ENCODE measurements at regions not wholly inside any gene's neighbourhood (a gene's known extent, or its start where the extent isn't known, plus 50 kb on each side); places are given as distances from the start of the nearest gene placed in this dataset.

DNA sequence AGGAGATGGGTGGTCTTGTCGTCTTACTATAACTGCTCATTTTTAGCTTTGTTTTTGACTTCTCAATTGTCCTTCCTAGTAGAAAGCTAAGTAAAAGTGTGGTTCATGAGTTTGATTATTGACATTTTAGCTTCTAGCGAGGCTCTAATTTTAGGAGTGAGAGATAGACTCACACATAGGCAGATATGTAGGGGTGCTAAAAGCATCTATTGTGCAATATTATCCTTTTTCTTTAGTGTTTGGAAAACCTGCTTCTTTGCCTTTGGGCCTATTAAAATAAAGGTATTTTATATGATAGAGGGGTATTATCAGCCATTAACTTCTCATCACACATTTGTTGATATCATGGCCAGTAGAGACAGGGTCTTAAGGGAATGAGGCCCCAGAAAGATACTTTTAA is 195.3 kb downstream of the SPRY1 start:
- no peaks in the 10 kb centered on the region for H3K9me3 ChIP-seq
- DNase-seq = no peak
- intact Hi-C loops (cut with DNase I) = no loop called here
- H3K4me1 ChIP-seq = peaks cover 0 to 18% (median 6%) of the 10 kb centered on the region in 3 donors
- WGBS, 2 donors = 90 to 95% methylated on average over 2 of the region's 2 CpGs
- TF ChIP-seq, protein P1, sequence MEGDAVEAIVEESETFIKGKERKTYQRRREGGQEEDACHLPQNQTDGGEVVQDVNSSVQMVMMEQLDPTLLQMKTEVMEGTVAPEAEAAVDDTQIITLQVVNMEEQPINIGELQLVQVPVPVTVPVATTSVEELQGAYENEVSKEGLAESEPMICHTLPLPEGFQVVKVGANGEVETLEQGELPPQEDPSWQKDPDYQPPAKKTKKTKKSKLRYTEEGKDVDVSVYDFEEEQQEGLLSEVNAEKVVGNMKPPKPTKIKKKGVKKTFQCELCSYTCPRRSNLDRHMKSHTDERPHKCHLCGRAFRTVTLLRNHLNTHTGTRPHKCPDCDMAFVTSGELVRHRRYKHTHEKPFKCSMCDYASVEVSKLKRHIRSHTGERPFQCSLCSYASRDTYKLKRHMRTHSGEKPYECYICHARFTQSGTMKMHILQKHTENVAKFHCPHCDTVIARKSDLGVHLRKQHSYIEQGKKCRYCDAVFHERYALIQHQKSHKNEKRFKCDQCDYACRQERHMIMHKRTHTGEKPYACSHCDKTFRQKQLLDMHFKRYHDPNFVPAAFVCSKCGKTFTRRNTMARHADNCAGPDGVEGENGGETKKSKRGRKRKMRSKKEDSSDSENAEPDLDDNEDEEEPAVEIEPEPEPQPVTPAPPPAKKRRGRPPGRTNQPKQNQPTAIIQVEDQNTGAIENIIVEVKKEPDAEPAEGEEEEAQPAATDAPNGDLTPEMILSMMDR (IDR thresholded peaks at IDR 0.05) = no peak
- TF ChIP-seq POLR2A (IDR thresholded peaks at IDR 0.05) = no peak
- H3K27me3 ChIP-seq = no peaks in the 10 kb centered on the region
- H3K27ac ChIP-seq = no peak overlapping the region
- H3K36me3 ChIP-seq = no peaks in the 10 kb centered on the region
- H3K4me3 ChIP-seq = no peak overlapping the region

DNA sequence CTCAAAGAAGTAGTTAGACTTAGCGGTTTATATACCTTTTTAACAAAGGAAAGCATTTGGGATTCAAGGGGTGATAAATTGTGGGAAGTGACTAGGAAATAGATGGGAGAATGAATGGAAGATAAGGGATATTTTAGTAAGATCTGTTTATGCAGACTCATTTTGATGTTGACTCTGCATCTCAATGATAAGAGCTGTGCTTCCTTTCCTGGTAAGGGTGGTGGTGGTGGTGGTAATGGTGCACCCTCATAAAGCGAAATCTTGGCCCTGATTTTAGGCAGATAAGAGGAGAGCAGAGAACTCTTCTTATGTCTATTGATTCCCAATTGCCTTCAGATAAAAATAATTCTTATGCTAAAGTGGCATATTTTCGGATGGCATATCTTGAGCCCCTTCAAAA is 197.1 kb downstream of the SPRY1 start:
- H3K4me3 ChIP-seq = no peak overlapping the region
- TF ChIP-seq POLR2A (IDR thresholded peaks at IDR 0.05) = no peak
- TF ChIP-seq, protein P1 (IDR thresholded peaks at IDR 0.05) = no peak
- H3K9me3 ChIP-seq = no peaks in the 10 kb centered on the region
- H3K36me3 ChIP-seq = no peaks in the 10 kb centered on the region
- intact Hi-C loops (cut with DNase I) = no loop called here
- no peak for DNase-seq
- WGBS, 2 donors = 84% methylated on average over 3 of the region's 3 CpGs
- peaks cover 0 to 3% (median 0%) of the 10 kb centered on the region in 3 donors for H3K4me1 ChIP-seq
- no peaks in the 10 kb centered on the region for H3K27me3 ChIP-seq
- H3K27ac ChIP-seq = no peak overlapping the region

DNA sequence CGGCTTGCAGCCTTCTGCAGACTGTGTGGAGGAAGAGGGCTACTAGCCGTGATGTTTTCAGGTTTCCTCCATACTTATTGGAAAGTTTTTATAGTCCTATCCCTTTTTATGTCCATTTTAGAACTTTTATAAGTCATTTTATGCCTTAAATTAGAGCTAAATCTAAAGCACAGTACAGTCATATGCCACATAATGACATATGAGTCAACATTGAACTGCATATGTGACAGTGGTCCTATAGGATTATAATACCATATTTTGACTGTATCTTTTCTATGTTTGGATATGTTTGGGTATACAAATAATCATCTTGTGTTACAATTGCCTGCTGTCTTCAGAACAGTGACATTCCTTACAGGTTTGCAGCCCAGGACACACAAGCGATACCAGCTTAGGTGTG is 200.2 kb downstream of the SPRY1 start:
- intact Hi-C loops (cut with DNase I) = no loop called here
- Histone ChIP-seq H3K36me3 (no peaks in the 10 kb centered on the region), H3K4me3 (no peak overlapping the region), H3K27me3 (no peaks in the 10 kb centered on the region), H3K27ac (no peak overlapping the region), H3K9me3 (no peaks in the 10 kb centered on the region), H3K4me1 (peaks cover 5 to 20% (median 10%) of the 10 kb centered on the region in 3 donors)
- WGBS, 2 donors = 87 to 90% methylated on average over 3 of the region's 3 CpGs
- no peak for DNase-seq
- TF ChIP-seq, protein P1 (IDR thresholded peaks at IDR 0.05) = no peak
- TF ChIP-seq POLR2A (IDR thresholded peaks at IDR 0.05) = no peak

DNA sequence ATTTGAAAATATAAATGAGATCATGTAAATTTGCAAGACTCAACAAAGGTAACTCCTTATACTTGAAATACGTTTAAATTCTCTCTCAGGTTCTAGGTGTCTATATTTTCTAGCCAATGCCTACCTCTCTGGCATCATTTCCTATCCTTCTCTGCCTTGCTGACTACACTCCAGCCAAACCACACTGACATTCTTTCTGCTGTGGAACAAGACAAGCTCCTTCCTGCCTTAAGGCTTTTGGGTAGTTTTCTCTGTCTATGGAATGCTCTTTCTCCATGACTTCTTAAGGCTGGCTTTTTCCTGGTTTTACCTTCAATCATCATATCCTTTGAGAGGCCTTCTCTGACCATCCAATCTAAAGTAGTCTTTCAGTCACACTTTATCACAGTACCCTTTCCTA is 201.0 kb downstream of the SPRY1 start:
- H3K4me1 ChIP-seq = peaks cover 5 to 20% (median 10%) of the 10 kb centered on the region in 3 donors
- WGBS, 2 donors = 45 to 46% methylated on average over 1 of the region's 1 CpG
- no peaks in the 10 kb centered on the region for H3K9me3 ChIP-seq
- no peak overlapping the region for H3K27ac ChIP-seq
- intact Hi-C loops (cut with DNase I) = no loop called here
- no peak overlapping the region for H3K4me3 ChIP-seq
- H3K27me3 ChIP-seq = no peaks in the 10 kb centered on the region
- DNase-seq = no peak
- no peaks in the 10 kb centered on the region for H3K36me3 ChIP-seq
- TF ChIP-seq, protein P1 (IDR thresholded peaks at IDR 0.05) = no peak
- no peak for TF ChIP-seq POLR2A (IDR thresholded peaks at IDR 0.05)

DNA sequence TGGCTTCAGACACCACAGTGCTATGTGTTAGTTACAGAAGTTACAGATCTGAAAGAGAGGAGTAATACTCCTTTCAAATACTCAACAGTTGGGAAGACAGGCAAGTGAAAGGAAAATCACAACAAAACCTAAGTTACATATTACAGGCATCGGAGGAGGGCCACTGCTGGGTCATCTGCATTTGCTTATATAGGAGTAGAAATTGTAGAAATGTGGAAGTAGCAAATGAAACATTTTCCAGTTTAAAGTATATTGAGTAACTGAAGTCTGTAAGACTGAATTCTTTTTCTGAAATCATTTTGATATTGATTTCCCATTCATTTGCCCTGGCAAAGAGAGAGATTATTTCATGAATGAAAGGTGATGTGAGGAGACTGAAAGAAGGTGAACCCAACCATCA is 201.7 kb downstream of the SPRY1 start:
- no peak for DNase-seq
- Histone ChIP-seq H3K36me3 (no peaks in the 10 kb centered on the region), H3K27me3 (no peaks in the 10 kb centered on the region), H3K4me1 (peaks cover 5 to 20% (median 10%) of the 10 kb centered on the region in 3 donors), H3K9me3 (no peaks in the 10 kb centered on the region), H3K4me3 (no peak overlapping the region), H3K27ac (no peak overlapping the region)
- TF ChIP-seq, protein P1 (IDR thresholded peaks at IDR 0.05) = no peak
- no peak for TF ChIP-seq POLR2A (IDR thresholded peaks at IDR 0.05)
- intact Hi-C loops (cut with DNase I) = no loop called here
- WGBS, 2 donors = 73 to 94% methylated on average over 1 of the region's 1 CpG

Data from esophagus squamous epithelium (tissue), 5 donors.